Right cardiac atrium (tissue), 5 donors: ENCODE measurements at regions not wholly inside any gene's neighbourhood (a gene's known extent, or its start where the extent isn't known, plus 50 kb on each side); places are given as distances from the start of the nearest gene placed in this dataset.

Source experiments
- ATAC-seq, 2 donors: fragments of 200-7000 bp; cut with Tn5 transposase; one replicate each; pipeline versions ENCODE4 v1.8.0 to v1.9.1; 2020; ENCODE audit warnings: moderate library complexity in 2 of 2, mild to moderate bottlenecking in 1 of 2
- DNase-seq, 3 donors: peaks; one replicate each; pipeline ENCODE4 v3.0.0-alpha.2; 2020
- H3K27ac ChIP-seq: one replicate; pipeline ENCODE4 v1.5.1; 2013; ENCODE audit warnings: mild to moderate bottlenecking, low read length, control low read depth, moderate library complexity
- H3K27me3 ChIP-seq: one replicate; pipeline ENCODE4 v1.6.1; 2013; ENCODE audit not compliant: control insufficient read depth, insufficient read depth
- H3K4me1 ChIP-seq: one replicate; pipeline ENCODE4 v1.6.1; 2013; ENCODE audit warnings: low read length; ENCODE audit not compliant: control insufficient read depth, insufficient read depth
- H3K4me3 ChIP-seq: one replicate; pipeline ENCODE4 v1.5.1; 2013; ENCODE audit warnings: low read length, control low read depth
- H3K9me3 ChIP-seq: one replicate; pipeline ENCODE4 v1.6.1; 2013; ENCODE audit warnings: low read length; ENCODE audit not compliant: control insufficient read depth
- WGBS: extraction: QIAGEN DNeasy Blood & Tissue Kit; methylation state at CpG from one replicate; pipeline ENCODE4 v1.1.7; 2013; 5-methylcytosine and 5-hydroxymethylcytosine counted together
- intact Hi-C, 4 donors: fragments of 100-400 bp; cut with DNase I; formaldehyde crosslinking; loops; one replicate each; pipeline versions ENCODE4 v1.11.0 to v1.14.0; 2022 to 2023
- donor health status: healthy with polysubstance abuse.
- donor health status: DM: no; HTN: yes; CAD: no.
- donor health status: DM: no; HTN: no; CAD: no.
- donor health status: DM: no; HTN: yes; CAD: no; lungs with severe emphysema.
- donor health status: DM: yes; HTN: yes; CAD: no.

DNA sequence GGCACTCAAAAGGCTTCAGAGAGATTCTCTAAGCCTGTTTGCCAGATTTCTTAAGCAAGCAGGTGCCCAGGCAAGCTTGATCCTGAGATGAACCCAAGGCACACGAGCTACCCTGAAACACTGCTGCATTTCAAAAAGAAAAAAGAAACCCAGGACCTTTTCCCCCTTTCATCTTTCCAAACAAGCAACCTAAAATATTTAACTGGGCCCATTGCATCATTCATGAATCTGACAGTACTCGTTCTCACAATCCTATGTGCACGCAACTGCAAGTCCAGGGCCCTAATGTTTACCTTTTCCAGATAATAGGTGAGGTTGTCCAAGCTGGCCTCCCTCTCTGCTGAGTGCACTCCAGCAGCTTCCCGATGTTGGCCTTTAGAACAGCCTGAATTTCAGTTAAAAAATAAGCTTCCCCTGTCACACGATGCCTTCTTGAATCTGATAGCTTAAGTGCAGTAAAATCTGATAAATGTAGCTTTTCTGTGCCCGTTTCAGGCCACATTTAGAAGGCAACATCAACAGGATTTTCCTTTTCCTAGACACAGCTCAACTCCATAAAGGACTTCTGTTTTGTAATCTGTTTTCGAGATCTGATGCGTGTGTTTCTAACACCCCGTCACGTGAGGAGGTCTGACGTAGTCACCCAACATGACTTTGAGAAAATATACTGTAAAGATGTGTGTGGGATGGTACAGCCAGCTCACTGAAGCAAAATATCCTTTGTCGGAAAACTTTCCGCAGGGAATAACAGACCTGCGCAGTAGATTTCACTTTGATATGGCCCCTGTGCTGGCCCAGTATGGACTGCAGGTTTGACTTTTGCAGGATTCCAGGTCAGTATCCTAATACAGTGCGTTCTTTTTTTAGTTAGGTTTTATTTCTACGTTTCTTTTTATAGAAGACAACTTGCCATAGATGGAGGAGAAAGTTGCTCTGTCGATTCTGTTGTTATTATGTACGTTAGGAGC, 55.1 kb upstream of the RASA2 start:
- DNase-seq (no peak), ATAC-seq (peak in 1 of 2 donors; percentile 25)
- Histone ChIP-seq H3K9me3 (no peaks in the 10 kb centered on the region), H3K4me3 (no peak overlapping the region), H3K27me3 (no peaks in the 10 kb centered on the region), H3K4me1 (peaks cover 9% of the 10 kb centered on the region), H3K27ac (peak overlapping the region; percentile 47)
- intact Hi-C loops = no loop called here
- WGBS = 68% methylated on average over 18 of the region's 18 CpGs

DNA sequence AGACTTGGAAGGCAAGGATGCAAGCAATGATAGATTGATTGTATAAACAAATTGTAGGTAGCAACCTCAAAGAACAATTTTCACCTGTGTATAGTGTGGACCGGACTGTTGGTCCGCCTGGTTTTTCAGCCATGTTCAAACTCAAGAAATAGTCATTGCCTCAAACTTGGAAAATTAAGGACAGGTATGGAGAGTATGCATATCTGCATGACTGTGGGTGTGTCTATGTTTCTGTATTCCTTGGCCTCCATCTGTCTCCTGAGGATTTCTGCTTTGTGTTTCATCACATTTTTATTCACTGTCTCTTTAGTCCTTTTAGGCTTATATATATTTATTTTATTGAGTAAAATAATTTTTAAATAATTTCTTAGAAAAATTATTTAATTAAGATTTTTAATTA, 53.9 kb upstream of the RASA2 start:
- H3K27me3 ChIP-seq = no peaks in the 10 kb centered on the region
- WGBS = 96% methylated on average over 2 of the region's 2 CpGs
- no peak overlapping the region for H3K4me3 ChIP-seq
- no peak for DNase-seq
- H3K27ac ChIP-seq = no peak overlapping the region
- peaks cover 9% of the 10 kb centered on the region for H3K4me1 ChIP-seq
- no peaks in the 10 kb centered on the region for H3K9me3 ChIP-seq
- intact Hi-C loops = no loop called here
- ATAC-seq = peak in 1 of 2 donors; percentile 27

DNA sequence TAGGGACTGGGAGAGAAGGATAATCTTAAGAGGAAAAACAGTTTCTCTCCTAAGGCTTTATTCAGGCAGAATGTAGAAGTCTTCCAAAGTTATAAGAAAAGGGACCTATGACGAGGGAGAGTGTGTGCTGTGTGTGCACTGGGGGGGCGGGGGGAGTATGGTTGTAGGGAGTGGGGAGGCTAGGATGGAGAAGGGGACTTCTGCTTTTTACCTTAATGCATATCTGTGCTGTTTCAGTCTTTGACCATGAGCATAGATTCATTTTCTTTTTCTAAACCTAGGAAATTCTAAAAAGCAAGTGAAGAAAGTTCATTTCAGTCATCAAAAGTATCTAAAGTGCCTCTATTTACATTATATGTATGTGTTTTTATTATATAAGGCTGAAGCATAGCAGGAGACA, 52.6 kb upstream of the RASA2 start:
- H3K9me3 ChIP-seq = no peaks in the 10 kb centered on the region
- no peak for ATAC-seq
- WGBS = 86% methylated on average over 2 of the region's 2 CpGs
- H3K27ac ChIP-seq = no peak overlapping the region
- no peak overlapping the region for H3K4me3 ChIP-seq
- H3K27me3 ChIP-seq = no peaks in the 10 kb centered on the region
- intact Hi-C loops = no loop called here
- no peak for DNase-seq
- peaks cover 7% of the 10 kb centered on the region for H3K4me1 ChIP-seq

DNA sequence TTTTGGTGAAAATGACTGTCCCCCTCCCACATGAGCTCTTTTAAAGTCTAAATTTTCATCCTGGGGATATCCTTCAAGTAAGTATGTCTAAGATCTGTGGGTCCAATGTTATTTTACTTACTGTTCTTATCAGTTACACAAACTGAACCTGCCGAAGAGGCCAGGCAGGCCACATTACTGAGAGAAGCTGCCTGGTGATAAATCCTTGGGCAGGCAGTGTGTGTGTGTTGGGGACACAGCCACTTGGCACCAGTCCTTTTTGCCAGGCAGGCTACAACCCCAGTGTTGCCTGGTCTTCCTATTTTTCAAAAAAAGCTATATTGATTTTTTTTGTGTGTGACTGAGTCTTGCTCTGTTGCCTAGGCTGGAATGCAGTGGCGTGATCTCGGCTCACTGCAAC, 50.6 kb upstream of the RASA2 start:
- Histone ChIP-seq H3K4me3 (no peak overlapping the region), H3K27ac (no peak overlapping the region), H3K9me3 (no peaks in the 10 kb centered on the region), H3K4me1 (peaks cover 2% of the 10 kb centered on the region), H3K27me3 (no peaks in the 10 kb centered on the region)
- WGBS = 82% methylated on average over 3 of the region's 3 CpGs
- no peak for DNase-seq
- intact Hi-C loops = no loop called here
- peak in 1 of 2 donors; percentile 50 for ATAC-seq
